H1 (cell line): ENCODE measurements at regions not wholly inside any gene's neighbourhood (a gene's known extent, or its start where the extent isn't known, plus 50 kb on each side); places are given as distances from the start of the nearest gene placed in this dataset.

Experiments used
- CTCF ChIA-PET: fragments of 300-600 bp; sonication (Branson Sonifier 250); formaldehyde crosslinking; loops from one replicate; lab custom pipeline; 2021; ENCODE audit not compliant: partially characterized antibody; lab: Charles Lee
- POLR2A ChIA-PET: fragments of 300-600 bp; sonication (Branson Sonifier 250); formaldehyde crosslinking; loops from one replicate; lab custom pipeline; 2021; ENCODE audit warnings: inconsistent platforms; ENCODE audit not compliant: partially characterized antibody; lab: Charles Lee
- DNase-seq, 2 experiments: peaks; one replicate each; pipeline versions ENCODE4 v3.0.0 to v3.0.0-alpha.2; 2010 to 2022; ENCODE audit warnings: low spot score in 2 of 2, low read depth in 1 of 2, mixed read lengths in 1 of 2
- FAIRE-seq: peaks from 2 replicates; lab custom pipeline; 2011; peaks lifted over from hg19 to GRCh38; lab: Jason Lieb, UNC
- H2AFZ ChIP-seq: 2 replicates; pipeline ENCODE4 v1.8.1; 2012; ENCODE audit warnings: low read length, inconsistent platforms
- H2AK5ac ChIP-seq: 2 replicates; pipeline ENCODE4 v1.6.1; 2013; ENCODE audit warnings: low read depth, low read length
- H2BK120ac ChIP-seq: replicated peaks from 2 replicates; pipeline ENCODE3; 2013; ENCODE audit warnings: low read depth, low read length, inconsistent platforms
- H2BK12ac ChIP-seq: 2 replicates; pipeline ENCODE4 v1.6.1; 2013; ENCODE audit warnings: low read depth, low read length
- H2BK15ac ChIP-seq: 2 replicates; pipeline ENCODE4 v1.6.1; 2013; ENCODE audit warnings: low read length
- H2BK20ac ChIP-seq: 2 replicates; pipeline ENCODE4 v1.6.1; 2013; ENCODE audit warnings: low read length
- H2BK5ac ChIP-seq: 2 replicates; pipeline ENCODE4 v1.6.1; 2013; ENCODE audit warnings: low read depth, low read length
- H3K14ac ChIP-seq: 2 replicates; pipeline ENCODE4 v1.6.1; 2013; ENCODE audit warnings: inconsistent platforms; ENCODE audit not compliant: insufficient read length
- H3K18ac ChIP-seq: 2 replicates; pipeline ENCODE4 v1.6.1; 2013; ENCODE audit warnings: low read length; ENCODE audit errors: extremely low read depth
- H3K23ac ChIP-seq: 2 replicates; pipeline ENCODE4 v1.6.1; 2013; ENCODE audit warnings: inconsistent platforms; ENCODE audit not compliant: insufficient read length
- H3K23me2 ChIP-seq: 2 replicates; pipeline ENCODE4 v1.6.1; 2013; ENCODE audit warnings: low read depth, low read length
- H3K27ac ChIP-seq: 2 replicates; pipeline ENCODE4 v1.6.1; 2011; ENCODE audit warnings: low read depth, low read length, inconsistent platforms
- H3K27me3 ChIP-seq, 4 experiments: replicated peaks in 1 of 4; 1 replicate in 1 of 4; 2 replicates in 3 of 4; pipeline versions ENCODE4 v1.6.1 to v1.8.1; 2011 to 2013; ENCODE audit warnings: low read length in 3 of 4, mild to moderate bottlenecking in 3 of 4, inconsistent platforms in 2 of 4, mixed read lengths in 2 of 4, moderate library complexity in 1 of 4; ENCODE audit not compliant: control insufficient read depth in 3 of 4, insufficient read depth in 3 of 4; ENCODE audit errors: extremely low read depth in 1 of 4
- H3K36me3 ChIP-seq, 4 experiments: 2 replicates each; pipeline versions ENCODE4 v1.6.1 to v1.8.1; 2011 to 2013; ENCODE audit warnings: mild to moderate bottlenecking in 4 of 4, low read length in 3 of 4, moderate library complexity in 2 of 4, control low read depth in 1 of 4, inconsistent platforms in 1 of 4; ENCODE audit not compliant: insufficient read depth in 4 of 4, control insufficient read depth in 2 of 4
- H3K4ac ChIP-seq: replicated peaks from 2 replicates; pipeline ENCODE3; 2013; ENCODE audit warnings: low read length, low read depth, mixed read lengths, inconsistent platforms; ENCODE audit not compliant: insufficient read length
- H3K4me1 ChIP-seq, 4 experiments: replicated peaks in 1 of 4; 1 replicate in 1 of 4; 2 replicates in 3 of 4; pipeline versions ENCODE4 v1.6.1 to v1.8.1; 2011 to 2013; ENCODE audit warnings: low read length in 3 of 4, inconsistent platforms in 2 of 4, mixed read lengths in 1 of 4; ENCODE audit not compliant: insufficient read depth in 4 of 4, control insufficient read depth in 3 of 4
- H3K4me2 ChIP-seq, 2 experiments: 2 replicates each; pipeline versions ENCODE4 v1.6.1 to v1.8.1; 2011 to 2013; ENCODE audit warnings: low read depth in 2 of 2, low read length in 2 of 2, control low read depth in 1 of 2, inconsistent platforms in 1 of 2, mild to moderate bottlenecking in 1 of 2; ENCODE audit not compliant: insufficient read depth in 1 of 2
- H3K4me3 ChIP-seq, 4 experiments: fragments of 200-600, 300-600 bp in 1 of 4; sonication (generic), shearing (Covaris generic), sonication (Bioruptor Twin) in 1 of 4; 2 replicates each; pipeline versions ENCODE4 v1.5.1 to v1.8.1; 2011 to 2016; ENCODE audit warnings: low read length in 4 of 4, low read depth in 3 of 4, control low read depth in 2 of 4, inconsistent platforms in 2 of 4, mild to moderate bottlenecking in 2 of 4, mixed read lengths in 1 of 4, moderate library complexity in 1 of 4; ENCODE audit not compliant: insufficient read depth in 2 of 4; ENCODE audit errors: extremely low read depth in 1 of 4
- H3K56ac ChIP-seq: replicated peaks from 2 replicates; pipeline ENCODE3; 2013; ENCODE audit warnings: low read depth, mild to moderate bottlenecking, mixed read lengths, low read length, inconsistent platforms; ENCODE audit not compliant: insufficient read length
- H3K79me1 ChIP-seq: 2 replicates; pipeline ENCODE4 v1.6.1; 2013; ENCODE audit warnings: low read depth, low read length, control low read depth
- H3K79me2 ChIP-seq, 2 experiments: 2 replicates each; pipeline versions ENCODE4 v1.6.1 to v1.8.1; 2012 to 2013; ENCODE audit warnings: low read length in 2 of 2, mild to moderate bottlenecking in 2 of 2, inconsistent platforms in 1 of 2; ENCODE audit not compliant: insufficient read depth in 2 of 2, control insufficient read depth in 1 of 2
- H3K9ac ChIP-seq, 4 experiments: replicated peaks in 1 of 4; 1 replicate in 1 of 4; 2 replicates in 3 of 4; pipeline versions ENCODE4 v1.6.1 to v1.8.1; 2011 to 2013; ENCODE audit warnings: low read depth in 3 of 4, low read length in 3 of 4, control low read depth in 2 of 4, mild to moderate bottlenecking in 2 of 4, moderate library complexity in 2 of 4, inconsistent platforms in 1 of 4; ENCODE audit errors: extremely low read depth in 1 of 4
- H3K9me3 ChIP-seq, 2 experiments: 2 replicates each; pipeline versions ENCODE4 v1.6.1 to v1.8.1; 2012 to 2013; ENCODE audit warnings: mild to moderate bottlenecking in 2 of 2, moderate library complexity in 2 of 2, control low read depth in 1 of 2, inconsistent platforms in 1 of 2, low read depth in 1 of 2, low read length in 1 of 2, mixed read lengths in 1 of 2; ENCODE audit not compliant: insufficient read depth in 2 of 2
- H4K20me1 ChIP-seq, 2 experiments: replicated peaks in 1 of 2; 2 replicates each; pipeline versions ENCODE3 to v1.8.1; 2011 to 2013; ENCODE audit warnings: inconsistent platforms in 2 of 2, low read length in 2 of 2, mild to moderate bottlenecking in 1 of 2; ENCODE audit not compliant: insufficient read depth in 2 of 2, control insufficient read depth in 1 of 2
- H4K5ac ChIP-seq: 2 replicates; pipeline ENCODE4 v1.6.1; 2013; ENCODE audit warnings: low read length, low read depth, mixed read lengths, inconsistent platforms; ENCODE audit not compliant: insufficient read length
- H4K8ac ChIP-seq: 2 replicates; pipeline ENCODE4 v1.8.0; 2013; ENCODE audit warnings: mild to moderate bottlenecking, moderate library complexity, low read length, inconsistent platforms; ENCODE audit not compliant: insufficient read depth; ENCODE audit errors: extremely low read depth
- H4K91ac ChIP-seq: replicated peaks from 2 replicates; pipeline ENCODE3; 2013; ENCODE audit warnings: low read length, mixed read lengths, inconsistent platforms; ENCODE audit not compliant: insufficient read length
- PHF8 ChIP-seq: fragments of 200-600 bp; sonication (generic); conservative IDR thresholded peaks from 2 replicates; pipeline ENCODE4 v1.7.1; 2012; ENCODE audit warnings: low read depth, mild to moderate bottlenecking, inconsistent platforms, low read length, moderate library complexity
- POLR2A ChIP-seq, 2 experiments: IDR thresholded peaks; 1 replicate in 1 of 2; 2 replicates in 1 of 2; pipeline ENCODE4 v1.6.1; 2011; ENCODE audit warnings: low read depth in 2 of 2, low read length in 2 of 2, mild to moderate bottlenecking in 2 of 2; ENCODE audit errors: control extremely low read depth in 1 of 2
- ZNF274 ChIP-seq: IDR thresholded peaks from 2 replicates; pipeline ENCODE4 v1.7.0; 2012; ENCODE audit warnings: low read length, borderline replicate concordance; ENCODE audit errors: extremely low read depth
- WGBS, 2 experiments: shearing (Covaris generic) in 1 of 2; methylation state at CpG; one replicate each; pipeline versions ENCODE4 v1.1.6 to v1.1.7; 2013 to 2015; ENCODE audit warnings: low lambda C conversion rate in 2 of 2, mixed read lengths in 2 of 2, inconsistent platforms in 1 of 2, low coverage in 1 of 2, missing lambda C conversion rate in 1 of 2; ENCODE audit not compliant: insufficient replicate concordance in 2 of 2, insufficient coverage in 1 of 2, insufficient read length in 1 of 2; ENCODE audit errors: extremely low coverage in 1 of 2, missing lambda C conversion rate in 1 of 2; 5-methylcytosine and 5-hydroxymethylcytosine counted together

- Histone ChIP-seq H3K9ac (no peak overlapping the region), H3K23me2 (no peaks in the 10 kb centered on the region; the same call in 1 of the 2 replicates), H3K56ac (no peak overlapping the region)
- TF ChIP-seq POLR2A (IDR thresholded peaks at IDR 0.05; ENCODE audit: control extremely low read depth in 1 of 2, low read depth in 2 of 2, low read length in 2 of 2) (no peak), ZNF274 (no peak), PHF8 (no peak)
- TF ChIP-seq, all 59 proteins: peak for 0
- H2AFZ ChIP-seq: 0 out of 2 replicates have a peak overlapping the region, but pooled peaks have one; percentile 19
- H3K4ac ChIP-seq: no peak overlapping the region
- no peak overlapping the region for H2BK120ac ChIP-seq
- FAIRE-seq (no peak), DNase-seq (no peak)
- H3K79me2 ChIP-seq: no peaks in the 10 kb centered on the region
- POLR2A ChIA-PET: no interaction called here
- no peak overlapping the region for H2AK5ac ChIP-seq
- no peak overlapping the region for H4K8ac ChIP-seq
- no peaks in the 10 kb centered on the region for H3K9me3 ChIP-seq
- H3K4me2 ChIP-seq: 0 out of 4 replicates have a peak overlapping the region, but pooled peaks of 1 of the 2 experiments have one; percentile 36
- H4K20me1 ChIP-seq: no peaks in the 10 kb centered on the region
- H3K4me1 ChIP-seq: peaks cover 2 to 14% (median 8%) of the 10 kb centered on the region in 4 experiments
- no peak overlapping the region for H3K23ac ChIP-seq
- peaks cover 0 to 5% (median 3%) of the 10 kb centered on the region in 4 experiments; a peak in 3 of 7 replicates for H3K27me3 ChIP-seq
- WGBS, 2 experiments: 80% methylated on average over 3 of the region's 3 CpGs; no CpG with 5 or more reads in 1 of the 2 experiments
- H3K79me1 ChIP-seq: no peaks in the 10 kb centered on the region
- no peak overlapping the region for H2BK15ac ChIP-seq
- no peak overlapping the region for H2BK5ac ChIP-seq
- no peak overlapping the region for H3K14ac ChIP-seq
- H2BK20ac ChIP-seq: no peak overlapping the region
- no peak overlapping the region for H3K18ac ChIP-seq
- no peak overlapping the region for H4K91ac ChIP-seq
- CTCF ChIA-PET: interaction anchor here (1.5 to 16.3 kb wide), 11 partner anchors 9 to 198 kb away, joined by 3 to 308 read pairs (median 8); no protein-coding TSS in a partner anchor
- H3K36me3 ChIP-seq: no peaks in the 10 kb centered on the region
- no peak overlapping the region for H3K27ac ChIP-seq
- no peak overlapping the region for H2BK12ac ChIP-seq
- no peak overlapping the region for H4K5ac ChIP-seq
- H3K4me3 ChIP-seq: peak overlapping the region in 1 of 4 experiments; percentile 54; a peak in 1 of 8 replicates
Observed at GRCh38 chr6:37560737-37561103, 61.0 kb upstream of the CCDC167 start.
